SK-N-SH (cell line): ENCODE measurements at regions not wholly inside any gene's neighbourhood (a gene's known extent, or its start where the extent isn't known, plus 50 kb on each side); places are given as distances from the start of the nearest gene placed in this dataset.

Source experiments
- CTCF ChIA-PET: fragments of 300-600, 350-600 bp; formaldehyde crosslinking; extraction: SDS; loops from one replicate; lab custom pipeline; 2021; lab: Yijun Ruan, JAX
- POLR2A ChIA-PET: fragments of 350-600 bp; sonication (Branson Sonifier 250); formaldehyde crosslinking; extraction: SDS; loops from one replicate; lab custom pipeline; 2020; ENCODE audit warnings: antibody characterized with exemption, inconsistent platforms; lab: Yijun Ruan, JAX
- DNase-seq: peaks from one replicate; pipeline ENCODE4 v3.0.0; 2012
- H2AFZ ChIP-seq: fragments of 200-600 bp; sonication (generic); 2 replicates; pipeline ENCODE4 v1.8.1; 2016; ENCODE audit warnings: antibody characterized with exemption, mild to moderate bottlenecking, low read depth
- H3F3A ChIP-seq: fragments of 200-600 bp; sonication (generic); replicated peaks from 2 replicates; pipeline ENCODE3; 2016; ENCODE audit warnings: antibody characterized with exemption, mild to moderate bottlenecking; ENCODE audit not compliant: insufficient read depth
- H3K27ac ChIP-seq, 2 experiments: fragments of 200-500 bp in 1 of 2; fragments of 200-600 bp in 1 of 2; sonication (Bioruptor generic) in 1 of 2; sonication (generic), shearing (Covaris generic) in 1 of 2; 2 replicates each; pipeline versions ENCODE4 v1.5.1 to v1.6.1; 2014 to 2016; ENCODE audit warnings: low read depth in 2 of 2, inconsistent platforms in 1 of 2, low read length in 1 of 2, mild to moderate bottlenecking in 1 of 2, mixed read lengths in 1 of 2
- H3K27me3 ChIP-seq: fragments of 200-600 bp; sonication (generic), shearing (Covaris generic); 2 replicates; pipeline ENCODE4 v1.6.1; 2016; ENCODE audit warnings: mixed run types; ENCODE audit not compliant: insufficient read depth
- H3K36me3 ChIP-seq, 2 experiments: fragments of 200-500 bp in 1 of 2; fragments of 200-600 bp in 1 of 2; sonication (Bioruptor generic) in 1 of 2; sonication (generic) in 1 of 2; replicated peaks in 1 of 2; 2 replicates each; pipeline versions ENCODE3 to v1.5.1; 2014 to 2016; ENCODE audit warnings: low read length in 1 of 2, mild to moderate bottlenecking in 1 of 2; ENCODE audit not compliant: insufficient read depth in 2 of 2, control insufficient read depth in 1 of 2
- H3K4me1 ChIP-seq, 2 experiments: fragments of 200-500 bp in 1 of 2; fragments of 200-600 bp in 1 of 2; sonication (Bioruptor generic) in 1 of 2; sonication (generic), shearing (Covaris generic) in 1 of 2; 2 replicates each; pipeline versions ENCODE4 v1.5.1 to v1.6.1; 2014 to 2016; ENCODE audit warnings: low read depth in 1 of 2, low read length in 1 of 2, mixed run types in 1 of 2; ENCODE audit not compliant: insufficient read depth in 2 of 2, control insufficient read depth in 1 of 2
- H3K4me2 ChIP-seq: fragments of 200-600 bp; sonication (generic), shearing (Covaris generic); 2 replicates; pipeline ENCODE4 v1.6.1; 2017; ENCODE audit warnings: mixed run types
- H3K4me3 ChIP-seq, 2 experiments: fragments of 200-500 bp in 1 of 2; fragments of 200-600 bp in 1 of 2; sonication (Bioruptor generic) in 1 of 2; sonication (generic), shearing (Covaris generic) in 1 of 2; 2 replicates each; pipeline versions ENCODE4 v1.5.1 to v1.8.1; 2014 to 2016; ENCODE audit warnings: low read depth in 2 of 2, inconsistent platforms in 1 of 2, low read length in 1 of 2, mild to moderate bottlenecking in 1 of 2, mixed read lengths in 1 of 2, moderate library complexity in 1 of 2
- H3K79me2 ChIP-seq: fragments of 200-600 bp; sonication (generic); 2 replicates; pipeline ENCODE4 v1.8.1; 2017; ENCODE audit warnings: mild to moderate bottlenecking; ENCODE audit not compliant: insufficient read depth
- H3K9ac ChIP-seq: fragments of 200-600 bp; sonication (generic); 2 replicates; pipeline ENCODE4 v1.6.1; 2017; ENCODE audit warnings: mixed run types
- H3K9me2 ChIP-seq: fragments of 200-600 bp; sonication (generic); 2 replicates; pipeline ENCODE4 v1.6.1; 2017; ENCODE audit warnings: mixed run types
- H3K9me3 ChIP-seq: fragments of 200-600 bp; sonication (generic); 2 replicates; pipeline ENCODE4 v1.6.1; 2017; ENCODE audit warnings: mixed run types, mild to moderate bottlenecking, moderate library complexity
- H4K20me1 ChIP-seq: fragments of 200-600 bp; sonication (generic); 2 replicates; pipeline ENCODE4 v1.6.1; 2017; ENCODE audit warnings: mild to moderate bottlenecking, mixed run types; ENCODE audit not compliant: insufficient read depth
- CHD2 ChIP-seq: fragments of 150-350 bp; IDR thresholded peaks from 2 replicates; pipeline ENCODE4 v1.6.1; 2018; ENCODE audit warnings: low read length; ENCODE audit not compliant: partially characterized antibody
- ELF1 ChIP-seq: IDR thresholded peaks from 2 replicates; pipeline ENCODE4 v1.4.0; 2012
- EP300 ChIP-seq, 2 experiments: IDR thresholded peaks; 2 replicates each; pipeline versions ENCODE4 v1.4.0 to v1.6.1; 2012; ENCODE audit warnings: borderline replicate concordance in 1 of 2, low read depth in 1 of 2, low read length in 1 of 2
- EZH2phosphoT487 ChIP-seq: fragments of 200-600 bp; sonication (generic); IDR thresholded peaks from 2 replicates; pipeline ENCODE4 v1.6.1; 2017; ENCODE audit warnings: low read depth, mixed run types, mild to moderate bottlenecking, antibody characterized with exemption, moderate library complexity, borderline replicate concordance
- FOXJ3 ChIP-seq: sonication (generic); formaldehyde crosslinking; IDR thresholded peaks from 2 replicates; pipeline ENCODE4 v1.5.1; 2020; ENCODE audit warnings: mild to moderate bottlenecking, missing genetic modification reagents
- GABPA ChIP-seq: IDR thresholded peaks from 2 replicates; pipeline ENCODE4 v1.4.0; 2012; ENCODE audit warnings: low read depth, mild to moderate bottlenecking
- GATA2 ChIP-seq: sonication (generic); formaldehyde crosslinking; IDR thresholded peaks from 2 replicates; pipeline ENCODE4 v1.5.0; 2020; ENCODE audit warnings: mild to moderate bottlenecking, missing genetic modification reagents
- MEF2A ChIP-seq: IDR thresholded peaks from 2 replicates; pipeline ENCODE4 v1.4.0; 2012; ENCODE audit warnings: low read depth, borderline replicate concordance
- MXI1 ChIP-seq: IDR thresholded peaks from 2 replicates; pipeline ENCODE4 v1.6.1; 2012; ENCODE audit warnings: mild to moderate bottlenecking, low read depth, low read length, improper control_type of control experiment
- NFIC ChIP-seq: IDR thresholded peaks from 2 replicates; pipeline ENCODE4 v1.4.0; 2012; ENCODE audit warnings: borderline replicate concordance
- POLR2AphosphoS5 ChIP-seq: IDR thresholded peaks from 2 replicates; pipeline ENCODE4 v1.6.1; 2012; ENCODE audit warnings: low read depth, low read length
- RFX5 ChIP-seq: IDR thresholded peaks from 2 replicates; pipeline ENCODE4 v1.6.1; 2012; ENCODE audit warnings: mild to moderate bottlenecking, improper control_type of control experiment, low read length
- SIN3A ChIP-seq: IDR thresholded peaks from 2 replicates; pipeline ENCODE4 v1.6.1; 2012; ENCODE audit warnings: low read depth, mild to moderate bottlenecking, low read length, moderate library complexity, borderline replicate concordance
- SMC3 ChIP-seq: IDR thresholded peaks from 2 replicates; pipeline ENCODE4 v1.6.1; 2012; ENCODE audit warnings: low read depth, low read length, improper control_type of control experiment
- TEAD4 ChIP-seq: IDR thresholded peaks from 2 replicates; pipeline ENCODE4 v1.4.0; 2012; ENCODE audit warnings: mild to moderate bottlenecking, borderline replicate concordance; ENCODE audit not compliant: insufficient read depth
- YY1 ChIP-seq: IDR thresholded peaks from 2 replicates; pipeline ENCODE4 v1.4.0; 2012; ENCODE audit warnings: low read depth, mild to moderate bottlenecking
- WGBS: methylation state at CpG from one replicate; pipeline ENCODE4 v1.1.6; 2017; ENCODE audit warnings: low lambda C conversion rate; 5-methylcytosine and 5-hydroxymethylcytosine counted together
- TF ChIP-seq, protein P1 (sequence below): fragments of 150-350 bp; IDR thresholded peaks from 2 replicates; pipeline ENCODE4 v1.6.1; 2017; ENCODE audit warnings: antibody characterized with exemption, low read length, low read depth, borderline replicate concordance
- TF ChIP-seq, protein P2 (sequence below): IDR thresholded peaks from 2 replicates; pipeline ENCODE4 v1.6.1; 2012; ENCODE audit warnings: mild to moderate bottlenecking, low read depth, low read length, moderate library complexity
- TF ChIP-seq, protein P3 (sequence below): IDR thresholded peaks from 2 replicates; pipeline ENCODE4 v1.4.0; 2012; ENCODE audit warnings: low read depth
- TF ChIP-seq, protein P4 (sequence below): IDR thresholded peaks from 2 replicates; pipeline ENCODE4; 2012

DNA sequence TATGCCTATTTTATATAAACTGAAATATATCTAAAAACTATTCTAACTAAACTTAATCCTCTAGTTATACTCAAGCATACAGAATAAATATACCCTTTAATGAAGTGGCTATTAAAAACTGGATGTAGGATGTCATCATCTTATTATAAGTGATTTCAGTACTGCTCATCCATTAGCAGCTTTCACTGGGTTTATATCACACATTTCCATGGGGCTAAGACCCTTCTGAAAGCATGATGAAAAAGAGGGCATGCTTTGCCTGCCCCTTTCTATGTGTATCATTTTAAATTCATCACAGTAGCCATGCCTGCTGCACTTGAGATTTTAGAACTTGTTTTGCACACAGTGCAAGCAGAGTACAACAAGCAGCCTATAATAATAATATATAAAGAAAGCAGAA, 477.5 kb downstream of the SLITRK6 start:
- CTCF ChIA-PET: no interaction called here
- H3K4me3 ChIP-seq: no peak overlapping the region
- no peak overlapping the region for H2AFZ ChIP-seq
- H4K20me1 ChIP-seq: no peaks in the 10 kb centered on the region
- TF ChIP-seq GABPA (no peak), FOXJ3 (CRISPR knock-in tag) (no peak), POLR2AphosphoS5 (no peak), RFX5 (no peak), NFIC (no peak)
- TF ChIP-seq, protein P1, sequence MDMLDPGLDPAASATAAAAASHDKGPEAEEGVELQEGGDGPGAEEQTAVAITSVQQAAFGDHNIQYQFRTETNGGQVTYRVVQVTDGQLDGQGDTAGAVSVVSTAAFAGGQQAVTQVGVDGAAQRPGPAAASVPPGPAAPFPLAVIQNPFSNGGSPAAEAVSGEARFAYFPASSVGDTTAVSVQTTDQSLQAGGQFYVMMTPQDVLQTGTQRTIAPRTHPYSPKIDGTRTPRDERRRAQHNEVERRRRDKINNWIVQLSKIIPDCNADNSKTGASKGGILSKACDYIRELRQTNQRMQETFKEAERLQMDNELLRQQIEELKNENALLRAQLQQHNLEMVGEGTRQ: no peak
- H3K9me2 ChIP-seq: no peaks in the 10 kb centered on the region; the same call in 1 of the 2 replicates
- no peaks in the 10 kb centered on the region; a peak in 1 of 4 replicates for H3K4me1 ChIP-seq
- no peak overlapping the region for H3K27ac ChIP-seq
- H3K79me2 ChIP-seq: no peaks in the 10 kb centered on the region
- POLR2A ChIA-PET: no interaction called here
- no peaks in the 10 kb centered on the region for H3F3A ChIP-seq
- no peaks in the 10 kb centered on the region; the same call in 1 of the 2 replicates for H3K9me3 ChIP-seq
- no peak overlapping the region for H3K9ac ChIP-seq
- no peaks in the 10 kb centered on the region for H3K36me3 ChIP-seq
- DNase-seq: no peak
- no peaks in the 10 kb centered on the region for H3K27me3 ChIP-seq
- no peak overlapping the region for H3K4me2 ChIP-seq

DNA sequence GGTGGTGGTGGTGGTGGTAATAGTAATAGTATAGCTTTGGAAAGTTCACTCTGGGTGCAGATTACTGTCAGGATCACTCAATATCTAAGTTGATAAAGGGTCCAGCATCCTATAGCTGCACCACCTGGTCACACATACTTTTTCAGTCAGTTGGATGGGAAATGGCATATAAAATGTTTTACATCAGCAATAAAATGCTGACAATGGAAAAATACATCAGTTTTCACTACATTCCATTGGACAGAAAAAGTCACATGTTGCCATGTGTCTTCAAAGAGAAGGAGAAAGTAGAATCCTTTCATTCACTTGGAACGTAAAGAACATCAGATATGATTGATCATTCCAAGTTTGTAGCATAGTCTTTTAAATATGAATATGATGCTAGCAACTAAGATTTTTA, 481.4 kb downstream of the SLITRK6 start:
- Histone ChIP-seq H3K9me3 (no peaks in the 10 kb centered on the region; the same call in 1 of the 2 replicates), H3K36me3 (no peaks in the 10 kb centered on the region), H3F3A (peaks cover 3% of the 10 kb centered on the region), H3K27ac (no peak overlapping the region), H3K27me3 (no peaks in the 10 kb centered on the region), H3K4me2 (no peak overlapping the region), H3K4me1 (peaks cover 0 to 4% of the 10 kb centered on the region in 2 experiments; a peak in 3 of 4 replicates), H3K4me3 (no peak overlapping the region), H3K9me2 (peaks cover 2% of the 10 kb centered on the region; the same call in 1 of the 2 replicates), H3K79me2 (no peaks in the 10 kb centered on the region), H2AFZ (no peak overlapping the region), H4K20me1 (no peaks in the 10 kb centered on the region), H3K9ac (no peak overlapping the region)
- POLR2A ChIA-PET: no interaction called here
- TF ChIP-seq, protein P2, sequence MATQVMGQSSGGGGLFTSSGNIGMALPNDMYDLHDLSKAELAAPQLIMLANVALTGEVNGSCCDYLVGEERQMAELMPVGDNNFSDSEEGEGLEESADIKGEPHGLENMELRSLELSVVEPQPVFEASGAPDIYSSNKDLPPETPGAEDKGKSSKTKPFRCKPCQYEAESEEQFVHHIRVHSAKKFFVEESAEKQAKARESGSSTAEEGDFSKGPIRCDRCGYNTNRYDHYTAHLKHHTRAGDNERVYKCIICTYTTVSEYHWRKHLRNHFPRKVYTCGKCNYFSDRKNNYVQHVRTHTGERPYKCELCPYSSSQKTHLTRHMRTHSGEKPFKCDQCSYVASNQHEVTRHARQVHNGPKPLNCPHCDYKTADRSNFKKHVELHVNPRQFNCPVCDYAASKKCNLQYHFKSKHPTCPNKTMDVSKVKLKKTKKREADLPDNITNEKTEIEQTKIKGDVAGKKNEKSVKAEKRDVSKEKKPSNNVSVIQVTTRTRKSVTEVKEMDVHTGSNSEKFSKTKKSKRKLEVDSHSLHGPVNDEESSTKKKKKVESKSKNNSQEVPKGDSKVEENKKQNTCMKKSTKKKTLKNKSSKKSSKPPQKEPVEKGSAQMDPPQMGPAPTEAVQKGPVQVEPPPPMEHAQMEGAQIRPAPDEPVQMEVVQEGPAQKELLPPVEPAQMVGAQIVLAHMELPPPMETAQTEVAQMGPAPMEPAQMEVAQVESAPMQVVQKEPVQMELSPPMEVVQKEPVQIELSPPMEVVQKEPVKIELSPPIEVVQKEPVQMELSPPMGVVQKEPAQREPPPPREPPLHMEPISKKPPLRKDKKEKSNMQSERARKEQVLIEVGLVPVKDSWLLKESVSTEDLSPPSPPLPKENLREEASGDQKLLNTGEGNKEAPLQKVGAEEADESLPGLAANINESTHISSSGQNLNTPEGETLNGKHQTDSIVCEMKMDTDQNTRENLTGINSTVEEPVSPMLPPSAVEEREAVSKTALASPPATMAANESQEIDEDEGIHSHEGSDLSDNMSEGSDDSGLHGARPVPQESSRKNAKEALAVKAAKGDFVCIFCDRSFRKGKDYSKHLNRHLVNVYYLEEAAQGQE: no peak
- no peak for TF ChIP-seq EP300 (IDR thresholded peaks at IDR 0.05; ENCODE audit: borderline replicate concordance in 1 of 2, low read depth in 1 of 2, low read length in 1 of 2)
- TF ChIP-seq, protein P1: no peak
- no peak for TF ChIP-seq TEAD4
- no peak for TF ChIP-seq MXI1
- no peak for TF ChIP-seq MEF2A
- no peak for TF ChIP-seq GATA2 (CRISPR knock-in tag)
- TF ChIP-seq POLR2AphosphoS5: no peak
- TF ChIP-seq, protein P3, sequence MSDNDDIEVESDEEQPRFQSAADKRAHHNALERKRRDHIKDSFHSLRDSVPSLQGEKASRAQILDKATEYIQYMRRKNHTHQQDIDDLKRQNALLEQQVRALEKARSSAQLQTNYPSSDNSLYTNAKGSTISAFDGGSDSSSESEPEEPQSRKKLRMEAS: no peak
- TF ChIP-seq SIN3A: no peak
- TF ChIP-seq, protein P4, sequence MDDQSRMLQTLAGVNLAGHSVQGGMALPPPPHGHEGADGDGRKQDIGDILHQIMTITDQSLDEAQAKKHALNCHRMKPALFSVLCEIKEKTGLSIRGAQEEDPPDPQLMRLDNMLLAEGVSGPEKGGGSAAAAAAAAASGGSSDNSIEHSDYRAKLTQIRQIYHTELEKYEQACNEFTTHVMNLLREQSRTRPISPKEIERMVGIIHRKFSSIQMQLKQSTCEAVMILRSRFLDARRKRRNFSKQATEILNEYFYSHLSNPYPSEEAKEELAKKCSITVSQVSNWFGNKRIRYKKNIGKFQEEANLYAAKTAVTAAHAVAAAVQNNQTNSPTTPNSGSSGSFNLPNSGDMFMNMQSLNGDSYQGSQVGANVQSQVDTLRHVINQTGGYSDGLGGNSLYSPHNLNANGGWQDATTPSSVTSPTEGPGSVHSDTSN: no peak
- TF ChIP-seq CHD2: no peak
- no peak for TF ChIP-seq YY1
- TF ChIP-seq EZH2phosphoT487: no peak
- no peak for TF ChIP-seq GABPA
- no peak for TF ChIP-seq SMC3
- TF ChIP-seq ELF1: no peak
- no peak for DNase-seq
- 100% methylated on average over 1 of the region's 1 CpG for WGBS
- CTCF ChIA-PET: no interaction called here
